ENCODE measurements at regions not wholly inside any gene's neighbourhood (a gene's known extent, or its start where the extent isn't known, plus 50 kb on each side); places are given as distances from the start of the nearest gene placed in this dataset.

GRCh38 chr5:109249126-109249525 is 160.6 kb downstream of the PJA2 start:
- Histone ChIP-seq H3K36me3 (no peaks in the 10 kb centered on the region), H3K4me1 (no peaks in the 10 kb centered on the region), H3K27ac (no peak overlapping the region), H3K9me3 (peaks cover 0 to 22% (median 17%) of the 10 kb centered on the region in 8 donors), H3K4me3 (no peak overlapping the region), H3K27me3 (replicated peaks in 1 of 7) (no peaks in the 10 kb centered on the region)
- no peak for DNase-seq
- WGBS, 5 donors: 84 to 100% (median 90%) methylated on average over 1 of the region's 1 CpG
- intact Hi-C loops (cut with DNase I; ENCODE audit: low total_unique reads): no loop called here
- TF ChIP-seq CTCF (IDR thresholded peaks at IDR 0.05 in 8 of 11, conservative IDR thresholded peaks at IDR 0.05 in 3 of 11): no peak
- no peak for TF ChIP-seq POLR2A (IDR thresholded peaks at IDR 0.05)

DNA sequence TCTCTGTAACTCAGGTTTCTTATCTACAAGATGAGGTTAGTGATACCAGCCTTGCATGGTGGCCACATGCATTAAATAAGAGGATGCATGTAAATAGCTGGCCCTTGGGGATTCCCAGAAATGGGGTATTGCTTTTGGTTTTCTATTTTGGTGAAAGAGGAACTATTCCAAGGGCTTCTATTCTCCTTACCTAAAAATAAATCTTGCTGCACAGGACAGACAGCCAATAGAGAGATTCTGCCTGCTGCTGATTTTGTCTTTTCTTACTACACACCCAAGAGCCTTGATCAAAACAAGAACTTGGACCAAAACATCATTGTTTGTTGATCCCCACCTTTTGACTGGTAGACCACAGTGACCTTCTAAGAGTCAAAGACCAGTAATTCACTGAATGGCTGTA is 161.8 kb downstream of the PJA2 start:
- H3K27me3 ChIP-seq (replicated peaks in 1 of 7): no peaks in the 10 kb centered on the region
- no peak overlapping the region for H3K4me3 ChIP-seq
- no peak overlapping the region for H3K27ac ChIP-seq
- no peaks in the 10 kb centered on the region for H3K36me3 ChIP-seq
- H3K4me1 ChIP-seq: no peaks in the 10 kb centered on the region
- intact Hi-C loops (cut with DNase I; ENCODE audit: low total_unique reads): no loop called here
- peaks cover 0 to 22% (median 17%) of the 10 kb centered on the region in 8 donors for H3K9me3 ChIP-seq
- TF ChIP-seq CTCF (IDR thresholded peaks at IDR 0.05 in 8 of 11, conservative IDR thresholded peaks at IDR 0.05 in 3 of 11) (no peak), POLR2A (IDR thresholded peaks at IDR 0.05) (no peak), POLR2AphosphoS5 (IDR thresholded peaks at IDR 0.05) (no peak)
- DNase-seq: no peak

- Histone ChIP-seq H3K4me3 (no peak overlapping the region), H3K36me3 (no peaks in the 10 kb centered on the region), H3K4me1 (no peaks in the 10 kb centered on the region), H3K27ac (no peak overlapping the region), H3K27me3 (replicated peaks in 1 of 7) (no peaks in the 10 kb centered on the region), H3K9me3 (peaks cover 0 to 22% (median 17%) of the 10 kb centered on the region in 8 donors)
- no peak for DNase-seq
- intact Hi-C loops (cut with DNase I; ENCODE audit: low total_unique reads): no loop called here
- WGBS, 5 donors: 86 to 92% (median 90%) methylated on average over 7 of the region's 7 CpGs
- no peak for TF ChIP-seq POLR2AphosphoS5 (IDR thresholded peaks at IDR 0.05)
- no peak for TF ChIP-seq CTCF (IDR thresholded peaks at IDR 0.05 in 8 of 11, conservative IDR thresholded peaks at IDR 0.05 in 3 of 11)
- no peak for TF ChIP-seq POLR2A (IDR thresholded peaks at IDR 0.05)
Measured at GRCh38 chr5:109246841-109247592, 162.8 kb downstream of the PJA2 start.
